ENCODE measurements at regions not wholly inside any gene's neighbourhood (a gene's known extent, or its start where the extent isn't known, plus 50 kb on each side); places are given as distances from the start of the nearest gene placed in this dataset.

- Histone ChIP-seq H3K4me3 (no peak overlapping the region), H3K27me3 (ENCODE audit: low read depth) (no peaks in the 10 kb centered on the region), H3K9me3 (0 out of 2 replicates have a peak, but pooled peaks cover 2% of the 10 kb centered on the region), H3K4me1 (no peaks in the 10 kb centered on the region), H3K36me3 (replicated peaks) (no peaks in the 10 kb centered on the region)
- DNase-seq (ENCODE audit: low spot score in 2 of 2) = no peak
- in situ Hi-C loops (cut with MboI; ENCODE audit: low sequenced_read_pairs) = no loop called here
Measured at GRCh38 chr4:8730159-8730558, 137.6 kb downstream of the CPZ start.

GRCh38 chr4:8729408-8730149, 137.0 kb downstream of the CPZ start:
- H3K4me1 ChIP-seq = no peaks in the 10 kb centered on the region
- in situ Hi-C loops (cut with MboI; ENCODE audit: low sequenced_read_pairs) = no loop called here
- 0 out of 2 replicates have a peak, but pooled peaks cover 2% of the 10 kb centered on the region for H3K9me3 ChIP-seq
- no peaks in the 10 kb centered on the region for H3K36me3 ChIP-seq (replicated peaks)
- no peak for DNase-seq (ENCODE audit: low spot score in 2 of 2)
- no peaks in the 10 kb centered on the region for H3K27me3 ChIP-seq (ENCODE audit: low read depth)
- H3K4me3 ChIP-seq = no peak overlapping the region

GRCh38 chr4:8728536-8729407, 136.2 kb downstream of the CPZ start:
- in situ Hi-C loops (cut with MboI; ENCODE audit: low sequenced_read_pairs) = no loop called here
- DNase-seq (ENCODE audit: low spot score in 2 of 2) = peak in 1 of 2 experiments; percentile 3
- H3K4me1 ChIP-seq = no peaks in the 10 kb centered on the region
- H3K27me3 ChIP-seq (ENCODE audit: low read depth) = no peaks in the 10 kb centered on the region
- 0 out of 2 replicates have a peak, but pooled peaks cover under 1% of the 10 kb centered on the region for H3K9me3 ChIP-seq
- no peaks in the 10 kb centered on the region for H3K36me3 ChIP-seq (replicated peaks)
- H3K4me3 ChIP-seq = no peak overlapping the region

GRCh38 chr4:8727546-8728510, 135.3 kb downstream of the CPZ start:
- DNase-seq (ENCODE audit: low spot score in 2 of 2) = peak in 1 of 2 experiments; percentile 4
- in situ Hi-C loops (cut with MboI; ENCODE audit: low sequenced_read_pairs) = no loop called here
- Histone ChIP-seq H3K27me3 (ENCODE audit: low read depth) (no peaks in the 10 kb centered on the region), H3K4me3 (no peak overlapping the region), H3K36me3 (replicated peaks) (no peaks in the 10 kb centered on the region), H3K4me1 (no peaks in the 10 kb centered on the region), H3K9me3 (no peaks in the 10 kb centered on the region)

- in situ Hi-C loops (cut with MboI; ENCODE audit: low sequenced_read_pairs) = no loop called here
- Histone ChIP-seq H3K36me3 (replicated peaks) (no peaks in the 10 kb centered on the region), H3K4me1 (no peaks in the 10 kb centered on the region), H3K4me3 (no peak overlapping the region), H3K9me3 (no peaks in the 10 kb centered on the region), H3K27me3 (ENCODE audit: low read depth) (no peaks in the 10 kb centered on the region)
- peak in 1 of 2 experiments; percentile 2 for DNase-seq (ENCODE audit: low spot score in 2 of 2)
Measured at GRCh38 chr4:8727131-8727530, 134.6 kb downstream of the CPZ start.

GRCh38 chr4:8726344-8726851, 133.8 kb downstream of the CPZ start:
- in situ Hi-C loops (cut with MboI; ENCODE audit: low sequenced_read_pairs) = no loop called here
- Histone ChIP-seq H3K27me3 (ENCODE audit: low read depth) (peaks cover 4% of the 10 kb centered on the region; the same call in 1 of the 2 replicates), H3K4me1 (no peaks in the 10 kb centered on the region), H3K36me3 (replicated peaks) (no peaks in the 10 kb centered on the region), H3K9me3 (no peaks in the 10 kb centered on the region), H3K4me3 (no peak overlapping the region)
- peak in 1 of 2 experiments; percentile 3 for DNase-seq (ENCODE audit: low spot score in 2 of 2)

GRCh38 chr4:8725845-8726244, 133.3 kb downstream of the CPZ start:
- Histone ChIP-seq H3K4me3 (no peak overlapping the region), H3K9me3 (no peaks in the 10 kb centered on the region), H3K27me3 (ENCODE audit: low read depth) (peaks cover 5% of the 10 kb centered on the region; the same call in 1 of the 2 replicates), H3K36me3 (replicated peaks) (no peaks in the 10 kb centered on the region), H3K4me1 (no peaks in the 10 kb centered on the region)
- in situ Hi-C loops (cut with MboI; ENCODE audit: low sequenced_read_pairs) = no loop called here
- peak in 1 of 2 experiments; percentile 4 for DNase-seq (ENCODE audit: low spot score in 2 of 2)

- H3K4me3 ChIP-seq = no peak overlapping the region
- in situ Hi-C loops (cut with MboI; ENCODE audit: low sequenced_read_pairs) = no loop called here
- DNase-seq (ENCODE audit: low spot score in 2 of 2) = peak in 1 of 2 experiments; percentile 4
- no peaks in the 10 kb centered on the region for H3K9me3 ChIP-seq
- H3K4me1 ChIP-seq = no peaks in the 10 kb centered on the region
- no peaks in the 10 kb centered on the region for H3K36me3 ChIP-seq (replicated peaks)
- peaks cover 7% of the 10 kb centered on the region; the same call in 1 of the 2 replicates for H3K27me3 ChIP-seq (ENCODE audit: low read depth)
Measured at GRCh38 chr4:8725071-8725841, 132.7 kb downstream of the CPZ start.

- Histone ChIP-seq H3K9me3 (no peaks in the 10 kb centered on the region), H3K36me3 (replicated peaks) (no peaks in the 10 kb centered on the region), H3K4me3 (no peak overlapping the region), H3K27me3 (ENCODE audit: low read depth) (peaks cover 7% of the 10 kb centered on the region; the same call in 1 of the 2 replicates), H3K4me1 (no peaks in the 10 kb centered on the region)
- DNase-seq (ENCODE audit: low spot score in 2 of 2) = peak in 1 of 2 experiments; percentile 1
- in situ Hi-C loops (cut with MboI; ENCODE audit: low sequenced_read_pairs) = no loop called here
Measured at GRCh38 chr4:8724436-8725070, 132.0 kb downstream of the CPZ start.

- in situ Hi-C loops (cut with MboI; ENCODE audit: low sequenced_read_pairs) = no loop called here
- H3K27me3 ChIP-seq (ENCODE audit: low read depth) = peaks cover 7% of the 10 kb centered on the region; the same call in 1 of the 2 replicates
Measured at GRCh38 chr4:8723222-8723980, 130.8 kb downstream of the CPZ start.

GRCh38 chr4:8722556-8722955, 130.0 kb downstream of the CPZ start:
- DNase-seq (ENCODE audit: low spot score in 2 of 2) = no peak
- H3K4me3 ChIP-seq = no peak overlapping the region
- H3K36me3 ChIP-seq (replicated peaks) = no peaks in the 10 kb centered on the region
- peaks cover 7% of the 10 kb centered on the region; the same call in 1 of the 2 replicates for H3K27me3 ChIP-seq (ENCODE audit: low read depth)
- in situ Hi-C loops (cut with MboI; ENCODE audit: low sequenced_read_pairs) = no loop called here
- H3K9me3 ChIP-seq = no peaks in the 10 kb centered on the region
- no peaks in the 10 kb centered on the region for H3K4me1 ChIP-seq

More at GRCh38 chr4:8723222-8723980, 130.8 kb downstream of the CPZ start:
- Histone ChIP-seq H3K4me1 (no peaks in the 10 kb centered on the region), H3K36me3 (replicated peaks) (no peaks in the 10 kb centered on the region), H3K9me3 (no peaks in the 10 kb centered on the region), H3K4me3 (no peak overlapping the region)
- DNase-seq (ENCODE audit: low spot score in 2 of 2) = peak in 1 of 2 experiments; percentile 2

Data from HAP-1 (cell line).